ENCODE measurements at regions not wholly inside any gene's neighbourhood (a gene's known extent, or its start where the extent isn't known, plus 50 kb on each side); places are given as distances from the start of the nearest gene placed in this dataset.
A peak's percentile ranks its signal among the peaks of the same experiment; 100 is the strongest.

DNA sequence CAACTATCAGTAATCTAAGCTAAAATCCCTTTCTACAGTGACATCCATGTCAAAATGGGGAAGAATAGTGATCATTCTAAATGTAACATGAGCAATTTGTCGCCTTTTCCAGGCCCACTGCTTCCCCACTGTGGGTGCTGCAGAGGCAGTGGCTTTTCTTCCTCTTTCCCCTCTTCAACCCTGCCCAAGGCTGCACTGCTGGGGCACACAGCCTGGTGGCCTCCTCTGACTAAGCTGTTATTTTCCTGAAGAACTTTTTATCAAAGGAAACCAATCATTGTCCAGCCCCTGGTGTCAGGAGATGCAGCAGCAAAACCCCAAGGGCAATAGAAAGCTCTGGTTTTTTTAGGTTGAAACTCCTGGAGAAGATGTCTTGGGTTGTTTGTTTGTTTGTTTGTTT, 117.6 kb upstream of the KLF7 start:
- no peaks in the 10 kb centered on the region for H3K79me1 ChIP-seq (ENCODE audit: low read length)
- no peak overlapping the region for H3K18ac ChIP-seq (ENCODE audit: low read length)
- no peaks in the 10 kb centered on the region for H3K79me2 ChIP-seq (ENCODE audit: control insufficient read depth, insufficient read depth, low read length)
- H3K23ac ChIP-seq (ENCODE audit: low read length): no peak overlapping the region
- no peak overlapping the region for H3K9ac ChIP-seq (ENCODE audit: low read length)
- DNase-seq: peak; percentile 68
- no peak overlapping the region for H3K56ac ChIP-seq (ENCODE audit: low read length)
- H2BK5ac ChIP-seq (ENCODE audit: low read length): no peak overlapping the region
- no peak overlapping the region for H3K27ac ChIP-seq (ENCODE audit: low read depth, low read length)
- no peak overlapping the region for H2BK120ac ChIP-seq (ENCODE audit: low read depth, low read length)
- no peak overlapping the region for H3K4me2 ChIP-seq (ENCODE audit: low read length)
- H3K27me3 ChIP-seq (ENCODE audit: insufficient read depth, low read length, poor library complexity): no peaks in the 10 kb centered on the region
- H2AK5ac ChIP-seq (ENCODE audit: low read length): no peak overlapping the region
- H3K4ac ChIP-seq (ENCODE audit: low read depth, low read length): no peak overlapping the region
- no peak overlapping the region for H3K4me3 ChIP-seq (ENCODE audit: low read length)
- H4K5ac ChIP-seq (ENCODE audit: low read length): no peak overlapping the region
- H3K4me1 ChIP-seq (ENCODE audit: control insufficient read depth, low read depth, low read length): peaks cover 2% of the 10 kb centered on the region
- no CpG with 5 or more reads among the region's 1 CpG for WGBS (ENCODE audit: extremely low coverage, insufficient coverage, low lambda C conversion rate)
- H4K8ac ChIP-seq (ENCODE audit: low read depth, low read length): no peak overlapping the region
- H2BK15ac ChIP-seq (replicated peaks; ENCODE audit: low read depth): no peak overlapping the region
- H3K36me3 ChIP-seq (ENCODE audit: control insufficient read depth, insufficient read depth, low read length): no peaks in the 10 kb centered on the region

DNA sequence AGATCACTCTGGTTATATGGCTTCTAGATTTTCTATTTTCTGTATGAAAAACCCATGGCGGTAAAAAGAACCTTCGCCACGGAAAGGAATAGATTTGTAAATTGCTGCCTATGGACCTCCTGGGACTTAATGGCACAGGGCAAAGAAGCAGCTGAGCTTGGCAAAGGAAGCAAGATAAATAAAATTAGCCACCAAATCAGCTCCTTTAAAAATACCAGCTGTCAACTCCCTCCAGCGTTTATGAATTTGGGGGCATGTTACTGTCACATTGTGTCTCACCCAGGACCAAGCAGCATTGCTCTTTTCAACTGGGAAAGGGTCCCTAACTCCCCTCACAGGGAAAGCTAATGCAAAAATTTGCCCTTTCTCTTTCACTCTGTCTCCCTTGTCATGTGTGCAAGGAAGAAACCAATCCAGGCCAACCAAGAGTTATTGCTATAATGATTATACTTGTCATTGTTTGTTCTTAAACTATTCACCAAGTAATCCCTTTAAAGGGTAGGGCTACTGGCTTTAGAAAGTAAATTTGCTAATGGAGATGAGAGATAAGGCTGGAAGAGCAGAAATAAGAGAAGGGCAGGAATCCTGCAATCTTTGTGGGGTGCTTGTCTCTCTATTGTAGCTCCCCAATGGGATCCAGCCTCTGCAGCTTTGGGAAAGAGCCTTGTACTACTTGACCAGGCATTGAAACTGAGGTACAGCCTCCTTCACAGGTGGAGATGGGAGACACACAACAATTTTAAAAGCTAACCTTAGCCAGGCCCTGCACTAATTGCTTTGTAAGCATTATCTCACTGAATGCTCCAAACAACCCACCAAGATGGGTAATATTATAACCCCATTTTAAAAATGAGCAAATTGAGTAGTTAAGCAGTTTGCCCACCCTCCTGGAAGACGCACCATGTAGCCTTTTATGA, 119.1 kb upstream of the KLF7 start:
- Histone ChIP-seq H2BK120ac (ENCODE audit: low read depth, low read length) (no peak overlapping the region), H3K4me2 (ENCODE audit: low read length) (no peak overlapping the region), H2AK5ac (ENCODE audit: low read length) (no peak overlapping the region), H3K27ac (ENCODE audit: low read depth, low read length) (no peak overlapping the region), H2BK5ac (ENCODE audit: low read length) (no peak overlapping the region), H3K9ac (ENCODE audit: low read length) (no peak overlapping the region), H3K56ac (ENCODE audit: low read length) (no peak overlapping the region), H3K79me1 (ENCODE audit: low read length) (no peaks in the 10 kb centered on the region), H3K18ac (ENCODE audit: low read length) (no peak overlapping the region), H3K79me2 (ENCODE audit: control insufficient read depth, insufficient read depth, low read length) (no peaks in the 10 kb centered on the region), H4K8ac (ENCODE audit: low read depth, low read length) (no peak overlapping the region), H3K23ac (ENCODE audit: low read length) (no peak overlapping the region), H3K4ac (ENCODE audit: low read depth, low read length) (no peak overlapping the region), H2BK15ac (replicated peaks; ENCODE audit: low read depth) (no peak overlapping the region), H3K36me3 (ENCODE audit: control insufficient read depth, insufficient read depth, low read length) (no peaks in the 10 kb centered on the region), H3K4me1 (ENCODE audit: control insufficient read depth, low read depth, low read length) (peaks cover 4% of the 10 kb centered on the region), H4K5ac (ENCODE audit: low read length) (no peak overlapping the region), H3K27me3 (ENCODE audit: insufficient read depth, low read length, poor library complexity) (no peaks in the 10 kb centered on the region), H3K4me3 (ENCODE audit: low read length) (no peak overlapping the region)
- no CpG with 5 or more reads among the region's 5 CpGs for WGBS (ENCODE audit: extremely low coverage, insufficient coverage, low lambda C conversion rate)
- no peak for DNase-seq

DNA sequence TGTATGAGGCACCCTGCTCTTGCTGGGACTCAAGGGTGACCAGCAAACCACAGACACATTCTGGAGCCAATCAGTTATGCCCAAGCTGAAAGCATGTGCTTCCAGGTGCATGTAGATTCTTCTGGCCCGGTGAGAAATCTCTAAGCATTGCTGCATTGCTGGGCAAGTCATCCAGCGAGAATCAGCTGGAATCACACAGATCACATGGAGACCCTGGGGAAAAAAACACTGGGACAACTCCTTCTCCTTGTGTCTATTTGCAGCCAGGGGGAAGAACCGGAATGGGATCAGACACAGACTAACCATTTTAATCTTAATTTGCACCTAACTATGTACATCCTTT, 119.7 kb upstream of the KLF7 start:
- Histone ChIP-seq H4K8ac (ENCODE audit: low read depth, low read length) (no peak overlapping the region), H2BK15ac (replicated peaks; ENCODE audit: low read depth) (no peak overlapping the region), H3K27me3 (ENCODE audit: insufficient read depth, low read length, poor library complexity) (no peaks in the 10 kb centered on the region), H3K18ac (ENCODE audit: low read length) (no peak overlapping the region), H3K4me2 (ENCODE audit: low read length) (no peak overlapping the region), H3K56ac (ENCODE audit: low read length) (no peak overlapping the region), H3K4ac (ENCODE audit: low read depth, low read length) (no peak overlapping the region), H3K27ac (ENCODE audit: low read depth, low read length) (no peak overlapping the region), H3K9ac (ENCODE audit: low read length) (no peak overlapping the region), H3K4me1 (ENCODE audit: control insufficient read depth, low read depth, low read length) (peaks cover 4% of the 10 kb centered on the region), H4K5ac (ENCODE audit: low read length) (no peak overlapping the region), H3K79me1 (ENCODE audit: low read length) (no peaks in the 10 kb centered on the region), H3K4me3 (ENCODE audit: low read length) (no peak overlapping the region), H2BK5ac (ENCODE audit: low read length) (no peak overlapping the region), H3K23ac (ENCODE audit: low read length) (no peak overlapping the region), H2BK120ac (ENCODE audit: low read depth, low read length) (no peak overlapping the region), H2AK5ac (ENCODE audit: low read length) (no peak overlapping the region), H3K36me3 (ENCODE audit: control insufficient read depth, insufficient read depth, low read length) (no peaks in the 10 kb centered on the region), H3K79me2 (ENCODE audit: control insufficient read depth, insufficient read depth, low read length) (no peaks in the 10 kb centered on the region)
- WGBS (ENCODE audit: extremely low coverage, insufficient coverage, low lambda C conversion rate): no CpG with 5 or more reads among the region's 3 CpGs
- DNase-seq: no peak

DNA sequence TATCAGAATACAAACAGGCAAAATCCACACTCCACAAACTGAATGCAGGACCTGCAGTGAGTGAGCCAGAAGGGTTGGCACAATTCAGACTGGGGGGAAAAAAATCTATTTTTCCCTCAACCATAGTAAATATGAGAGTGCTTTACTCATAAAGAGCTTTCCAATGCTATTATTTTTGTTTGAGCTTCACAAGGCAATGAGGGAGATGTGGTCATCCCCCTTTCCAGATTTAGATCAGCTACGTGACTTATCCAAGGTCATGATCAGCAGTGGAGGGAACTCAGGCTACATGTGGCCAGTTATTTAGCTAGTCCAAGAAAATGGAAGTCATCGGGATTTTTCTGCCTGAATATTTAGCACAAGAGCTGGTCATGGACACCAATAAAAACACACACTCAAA, 120.4 kb upstream of the KLF7 start:
- Histone ChIP-seq H4K8ac (ENCODE audit: low read depth, low read length) (no peak overlapping the region), H3K4ac (ENCODE audit: low read depth, low read length) (no peak overlapping the region), H3K36me3 (ENCODE audit: control insufficient read depth, insufficient read depth, low read length) (no peaks in the 10 kb centered on the region), H3K27ac (ENCODE audit: low read depth, low read length) (no peak overlapping the region), H3K4me2 (ENCODE audit: low read length) (no peak overlapping the region), H2BK5ac (ENCODE audit: low read length) (no peak overlapping the region), H3K23ac (ENCODE audit: low read length) (no peak overlapping the region), H3K4me1 (ENCODE audit: control insufficient read depth, low read depth, low read length) (peaks cover 4% of the 10 kb centered on the region), H3K4me3 (ENCODE audit: low read length) (no peak overlapping the region), H3K18ac (ENCODE audit: low read length) (no peak overlapping the region), H3K9ac (ENCODE audit: low read length) (no peak overlapping the region), H3K79me2 (ENCODE audit: control insufficient read depth, insufficient read depth, low read length) (no peaks in the 10 kb centered on the region), H4K5ac (ENCODE audit: low read length) (no peak overlapping the region), H3K56ac (ENCODE audit: low read length) (no peak overlapping the region), H2BK120ac (ENCODE audit: low read depth, low read length) (no peak overlapping the region), H2AK5ac (ENCODE audit: low read length) (no peak overlapping the region), H2BK15ac (replicated peaks; ENCODE audit: low read depth) (no peak overlapping the region), H3K27me3 (ENCODE audit: insufficient read depth, low read length, poor library complexity) (no peaks in the 10 kb centered on the region), H3K79me1 (ENCODE audit: low read length) (no peaks in the 10 kb centered on the region)
- WGBS (ENCODE audit: extremely low coverage, insufficient coverage, low lambda C conversion rate): no CpG with 5 or more reads among the region's 2 CpGs
- no peak for DNase-seq

DNA sequence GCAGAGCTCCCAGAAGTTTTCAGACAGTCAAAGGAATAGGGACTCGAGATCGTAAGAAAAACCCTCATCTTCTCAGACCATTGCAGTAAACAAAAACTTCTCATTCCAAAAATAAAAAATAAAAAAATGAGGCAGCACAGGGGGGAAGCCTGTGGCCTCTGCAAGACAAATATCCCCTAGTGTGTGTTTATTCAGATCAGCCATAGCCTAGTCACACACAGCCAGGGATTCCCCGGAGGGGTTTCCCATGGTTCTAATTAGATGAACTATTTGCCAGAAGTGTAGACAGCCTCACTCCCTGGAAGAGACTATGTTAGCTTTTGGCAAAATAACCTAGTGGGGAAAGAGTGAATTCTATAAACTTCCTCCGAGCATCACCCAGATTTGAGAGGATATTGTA, 122.9 kb upstream of the KLF7 start:
- Histone ChIP-seq H3K27me3 (ENCODE audit: insufficient read depth, low read length, poor library complexity) (no peaks in the 10 kb centered on the region), H3K4me3 (ENCODE audit: low read length) (no peak overlapping the region), H3K9ac (ENCODE audit: low read length) (no peak overlapping the region), H3K27ac (ENCODE audit: low read depth, low read length) (no peak overlapping the region), H3K79me2 (ENCODE audit: control insufficient read depth, insufficient read depth, low read length) (no peaks in the 10 kb centered on the region), H3K56ac (ENCODE audit: low read length) (no peak overlapping the region), H3K79me1 (ENCODE audit: low read length) (no peaks in the 10 kb centered on the region), H3K4me2 (ENCODE audit: low read length) (no peak overlapping the region), H3K4me1 (ENCODE audit: control insufficient read depth, low read depth, low read length) (peaks cover 4% of the 10 kb centered on the region), H4K8ac (ENCODE audit: low read depth, low read length) (no peak overlapping the region), H3K36me3 (ENCODE audit: control insufficient read depth, insufficient read depth, low read length) (no peaks in the 10 kb centered on the region), H2BK5ac (ENCODE audit: low read length) (no peak overlapping the region), H2BK120ac (ENCODE audit: low read depth, low read length) (no peak overlapping the region), H2AK5ac (ENCODE audit: low read length) (no peak overlapping the region), H2BK15ac (replicated peaks; ENCODE audit: low read depth) (no peak overlapping the region), H3K18ac (ENCODE audit: low read length) (no peak overlapping the region), H4K5ac (ENCODE audit: low read length) (no peak overlapping the region), H3K23ac (ENCODE audit: low read length) (no peak overlapping the region), H3K4ac (ENCODE audit: low read depth, low read length) (no peak overlapping the region)
- DNase-seq: no peak
- no CpG with 5 or more reads among the region's 4 CpGs for WGBS (ENCODE audit: extremely low coverage, insufficient coverage, low lambda C conversion rate)

Data from mesendoderm (in vitro differentiated cells).